IMR-90 (cell line): ENCODE measurements at regions not wholly inside any gene's neighbourhood (a gene's known extent, or its start where the extent isn't known, plus 50 kb on each side); places are given as distances from the start of the nearest gene placed in this dataset.
A peak's percentile ranks its signal among the peaks of the same experiment; 100 is the strongest.

Experiments used
- ATAC-seq: fragments of 200-7000 bp; cut with Tn5 transposase; 2 replicates; pipeline ENCODE4 v1.9.1; 2020; ENCODE audit warnings: low read depth, mild to moderate bottlenecking, moderate library complexity
- BruUV-seq: library from RNA; stranded (reverse); fragments of 400-500 nt; replicated peaks from 2 replicates; lab custom pipeline; 2021; lab: Mats Ljungman, UMichigan
- CTCF ChIA-PET: fragments of 300-600 bp; formaldehyde crosslinking; extraction: SDS; loops from one replicate; lab custom pipeline; 2021; ENCODE audit warnings: antibody characterized with exemption; lab: Yijun Ruan, JAX
- POLR2A ChIA-PET: fragments of 300-600 bp; sonication (Branson Sonifier 250); formaldehyde crosslinking; loops from one replicate; lab custom pipeline; 2022; ENCODE audit warnings: antibody characterized with exemption; ENCODE audit not compliant: unreplicated experiment; lab: Charles Lee
- DNase-seq: peaks from one replicate; pipeline ENCODE4 v3.0.0; 2013
- H2AFZ ChIP-seq: replicated peaks from 2 replicates; pipeline ENCODE3; 2013; ENCODE audit warnings: low read length, mild to moderate bottlenecking; ENCODE audit not compliant: poor library complexity
- H2AK5ac ChIP-seq: 2 replicates; pipeline ENCODE4 v1.6.1; 2013; ENCODE audit warnings: low read depth, low read length, inconsistent platforms
- H2AK9ac ChIP-seq: replicated peaks from 2 replicates; pipeline ENCODE3; 2013; ENCODE audit warnings: mild to moderate bottlenecking, low read depth, low read length, moderate library complexity; ENCODE audit not compliant: poor library complexity
- H2BK120ac ChIP-seq: 2 replicates; pipeline ENCODE4 v1.6.1; 2013; ENCODE audit warnings: low read depth, low read length, inconsistent platforms
- H2BK15ac ChIP-seq: 3 replicates; pipeline ENCODE4 v1.6.1; 2013; ENCODE audit warnings: low read depth, low read length, inconsistent platforms
- H2BK20ac ChIP-seq: 2 replicates; pipeline ENCODE4 v1.6.1; 2013; ENCODE audit warnings: low read depth, mild to moderate bottlenecking, inconsistent platforms, low read length, moderate library complexity
- H2BK5ac ChIP-seq: 2 replicates; pipeline ENCODE4 v1.6.1; 2013; ENCODE audit warnings: mild to moderate bottlenecking, low read depth, low read length, inconsistent platforms; ENCODE audit not compliant: poor library complexity, severe bottlenecking
- H3K14ac ChIP-seq: replicated peaks from 2 replicates; pipeline ENCODE4 v1.6.1; 2013; ENCODE audit warnings: low read depth, low read length, inconsistent platforms
- H3K18ac ChIP-seq: 2 replicates; pipeline ENCODE4 v1.6.1; 2013; ENCODE audit warnings: low read depth, low read length, control low read depth
- H3K23ac ChIP-seq: 2 replicates; pipeline ENCODE4 v1.6.1; 2013; ENCODE audit warnings: low read depth, low read length, inconsistent platforms
- H3K27ac ChIP-seq: 2 replicates; pipeline ENCODE4 v1.5.1; 2013; ENCODE audit warnings: mild to moderate bottlenecking, control low read depth, low read length; ENCODE audit not compliant: insufficient read depth
- H3K27me3 ChIP-seq: 2 replicates; pipeline ENCODE4 v1.6.1; 2013; ENCODE audit warnings: low read length; ENCODE audit not compliant: control insufficient read depth, insufficient read depth
- H3K36me3 ChIP-seq: 2 replicates; pipeline ENCODE4 v1.6.1; 2013; ENCODE audit warnings: low read length, mixed read lengths; ENCODE audit not compliant: control insufficient read depth, insufficient read depth
- H3K4ac ChIP-seq: 2 replicates; pipeline ENCODE4 v1.6.1; 2013; ENCODE audit warnings: low read depth, low read length, inconsistent platforms
- H3K4me1 ChIP-seq: 2 replicates; pipeline ENCODE4 v1.6.1; 2013; ENCODE audit warnings: low read length, mixed read lengths; ENCODE audit not compliant: control insufficient read depth, insufficient read depth
- H3K4me2 ChIP-seq: 2 replicates; pipeline ENCODE4 v1.6.1; 2013; ENCODE audit warnings: low read depth, mild to moderate bottlenecking, control low read depth, low read length, moderate library complexity
- H3K4me3 ChIP-seq: 2 replicates; pipeline ENCODE4 v1.5.1; 2013; ENCODE audit warnings: low read depth, mild to moderate bottlenecking, control low read depth, low read length, moderate library complexity; ENCODE audit not compliant: insufficient read depth
- H3K56ac ChIP-seq: 2 replicates; pipeline ENCODE4 v1.6.1; 2013; ENCODE audit warnings: low read length, inconsistent platforms; ENCODE audit not compliant: insufficient read depth; ENCODE audit errors: extremely low read depth
- H3K79me1 ChIP-seq, 2 experiments: 2 replicates each; pipeline ENCODE4 v1.6.1; 2013; ENCODE audit warnings: low read length in 2 of 2, inconsistent platforms in 1 of 2, low read depth in 1 of 2
- H3K9ac ChIP-seq: 2 replicates; pipeline ENCODE4 v1.6.1; 2013; ENCODE audit warnings: low read depth, low read length, control low read depth
- H3K9me1 ChIP-seq: 2 replicates; pipeline ENCODE4 v1.6.1; 2013; ENCODE audit warnings: low read length, inconsistent platforms; ENCODE audit not compliant: insufficient read depth
- H3K9me3 ChIP-seq: 2 replicates; pipeline ENCODE4 v1.6.1; 2013; ENCODE audit warnings: low read length; ENCODE audit not compliant: control insufficient read depth, insufficient read depth
- H4K20me1 ChIP-seq: 2 replicates; pipeline ENCODE4 v1.6.1; 2013; ENCODE audit warnings: low read length, inconsistent platforms; ENCODE audit not compliant: insufficient read depth
- H4K5ac ChIP-seq: 2 replicates; pipeline ENCODE4 v1.6.1; 2013; ENCODE audit warnings: mild to moderate bottlenecking, low read depth, low read length, control low read depth
- H4K8ac ChIP-seq, 2 experiments: 2 replicates each; pipeline ENCODE4 v1.6.1; 2013; ENCODE audit warnings: low read depth in 2 of 2, low read length in 2 of 2, control low read depth in 1 of 2, inconsistent platforms in 1 of 2
- H4K91ac ChIP-seq: 2 replicates; pipeline ENCODE4 v1.6.1; 2013; ENCODE audit warnings: low read depth, low read length, inconsistent platforms; ENCODE audit not compliant: insufficient read depth
- BHLHE40 ChIP-seq: fragments of 150-350 bp; IDR thresholded peaks from 2 replicates; pipeline ENCODE4 v1.6.1; 2016; ENCODE audit warnings: mild to moderate bottlenecking, low read depth, low read length
- CEBPB ChIP-seq: IDR thresholded peaks from 2 replicates; pipeline ENCODE4 v1.6.1; 2012; ENCODE audit warnings: low read depth, low read length, improper control_type of control experiment
- CHD1 ChIP-seq: IDR thresholded peaks from 2 replicates; pipeline ENCODE4 v1.6.1; 2012; ENCODE audit warnings: low read depth, low read length, improper control_type of control experiment
- CTCF ChIP-seq: conservative IDR thresholded peaks from 2 replicates; pipeline ENCODE4 v1.5.1; 2012; ENCODE audit warnings: mild to moderate bottlenecking, low read depth, low read length, improper control_type of control experiment
- ELK1 ChIP-seq: fragments of 150-350 bp; IDR thresholded peaks from 2 replicates; pipeline ENCODE4 v1.6.1; 2016; ENCODE audit warnings: low read depth, mild to moderate bottlenecking, low read length, moderate library complexity, borderline replicate concordance
- FOS ChIP-seq: fragments of 150-350 bp; IDR thresholded peaks from 2 replicates; pipeline ENCODE4 v1.6.1; 2016; ENCODE audit warnings: low read depth, low read length
- MAFK ChIP-seq: IDR thresholded peaks from 2 replicates; pipeline ENCODE4 v1.6.1; 2012; ENCODE audit warnings: low read depth, low read length, improper control_type of control experiment
- MAZ ChIP-seq: IDR thresholded peaks from 2 replicates; pipeline ENCODE4 v1.6.1; 2012; ENCODE audit warnings: low read depth, mild to moderate bottlenecking, low read length, improper control_type of control experiment, moderate library complexity, borderline replicate concordance
- MXI1 ChIP-seq: IDR thresholded peaks from 2 replicates; pipeline ENCODE4 v1.6.1; 2012; ENCODE audit warnings: low read depth, mild to moderate bottlenecking, low read length, moderate library complexity, borderline replicate concordance
- NFE2L2 ChIP-seq: fragments of 150-350 bp; IDR thresholded peaks from 2 replicates; pipeline ENCODE4 v1.6.1; 2016; ENCODE audit warnings: low read depth, mild to moderate bottlenecking, low read length
- POLR2A ChIP-seq: IDR thresholded peaks from 2 replicates; pipeline ENCODE4 v1.6.1; 2012; ENCODE audit warnings: mild to moderate bottlenecking, low read depth, low read length
- RAD21 ChIP-seq: IDR thresholded peaks from 2 replicates; pipeline ENCODE4 v1.6.1; 2012; ENCODE audit warnings: low read length, improper control_type of control experiment
- RCOR1 ChIP-seq: IDR thresholded peaks from 2 replicates; pipeline ENCODE4 v1.6.1; 2012; ENCODE audit warnings: mild to moderate bottlenecking, low read length, improper control_type of control experiment; ENCODE audit not compliant: insufficient replicate concordance
- RFX5 ChIP-seq: IDR thresholded peaks from 2 replicates; pipeline ENCODE4 v1.8.0; 2012; ENCODE audit warnings: low read depth, mild to moderate bottlenecking, low read length, moderate library complexity
- dilution Hi-C: fragments of 300-500 bp; cut with HindIII; formaldehyde crosslinking; loops from one replicate; pipeline ENCODE4 v1.14.3; 2018; ENCODE audit warnings: low sequenced_read_pairs; ENCODE audit not compliant: unreplicated experiment
- in situ Hi-C: fragments of 300-500 bp; cut with MboI; formaldehyde crosslinking; loops from 3 replicates; pipeline ENCODE4 v1.14.3; 2019; ENCODE audit warnings: low sequenced_read_pairs, inconsistent platforms, mixed read lengths
- intact Hi-C: fragments of 100-400 bp; cut with micrococcal nuclease; formaldehyde crosslinking; loops from 2 replicates; pipeline ENCODE4 v1.10.0; 2022
- TF ChIP-seq, protein P1 (sequence below): fragments of 150-350 bp; IDR thresholded peaks from 2 replicates; pipeline ENCODE4 v1.6.1; 2017; ENCODE audit warnings: mild to moderate bottlenecking, antibody characterized with exemption, low read length, low read depth

- no peaks in the 10 kb centered on the region for H3K9me3 ChIP-seq
- H3K9me1 ChIP-seq: peaks cover 3% of the 10 kb centered on the region; the same call in 1 of the 2 replicates
- H4K20me1 ChIP-seq: no peaks in the 10 kb centered on the region
- H3K4me1 ChIP-seq: peaks cover 5% of the 10 kb centered on the region
- H2BK20ac ChIP-seq: peak overlapping the region; percentile 98
- H3K56ac ChIP-seq: no peak overlapping the region
- no peaks in the 10 kb centered on the region for H3K79me1 ChIP-seq
- peak overlapping the region; percentile 90; the same call in 1 of the 2 replicates for H3K4ac ChIP-seq
- no peak overlapping the region for H3K9ac ChIP-seq
- peak overlapping the region; percentile 85; the same call in 1 of the 2 replicates for H3K18ac ChIP-seq
- H2BK15ac ChIP-seq: peak overlapping the region; percentile 90; the same call in 1 of the 3 replicates
- H2AK5ac ChIP-seq: no peak overlapping the region; the same call in 1 of the 2 replicates
- peak overlapping the region; percentile 60; the same call in 1 of the 2 replicates for H4K5ac ChIP-seq
- no peak overlapping the region for H2AFZ ChIP-seq
- CTCF ChIA-PET: interaction anchor here (0.6 to 1.0 kb wide), 3 partner anchors 43 to 311 kb away, joined by 3 to 4 read pairs (median 4); no protein-coding TSS in a partner anchor
- no TSS peak for BruUV-seq
- H3K14ac ChIP-seq: no peak overlapping the region; the same call in none of the 2 replicates
- no peak overlapping the region for H3K23ac ChIP-seq
- no peak for DNase-seq
- H3K27ac ChIP-seq: no peak overlapping the region
- dilution Hi-C loops (no loop called here), intact Hi-C loops (no loop called here), in situ Hi-C loops (no loop called here)
- H2BK5ac ChIP-seq: peak overlapping the region; percentile 89
- no peak for TF ChIP-seq RAD21
- no peak for TF ChIP-seq CEBPB
- no peak for TF ChIP-seq BHLHE40
- TF ChIP-seq CHD1: no peak
- TF ChIP-seq MXI1: no peak
- TF ChIP-seq CTCF: no peak
- TF ChIP-seq FOS: no peak
- TF ChIP-seq NFE2L2: no peak
- TF ChIP-seq ELK1: no peak
- TF ChIP-seq, protein P1, sequence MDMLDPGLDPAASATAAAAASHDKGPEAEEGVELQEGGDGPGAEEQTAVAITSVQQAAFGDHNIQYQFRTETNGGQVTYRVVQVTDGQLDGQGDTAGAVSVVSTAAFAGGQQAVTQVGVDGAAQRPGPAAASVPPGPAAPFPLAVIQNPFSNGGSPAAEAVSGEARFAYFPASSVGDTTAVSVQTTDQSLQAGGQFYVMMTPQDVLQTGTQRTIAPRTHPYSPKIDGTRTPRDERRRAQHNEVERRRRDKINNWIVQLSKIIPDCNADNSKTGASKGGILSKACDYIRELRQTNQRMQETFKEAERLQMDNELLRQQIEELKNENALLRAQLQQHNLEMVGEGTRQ: no peak
- no peak for TF ChIP-seq POLR2A
- no peak for TF ChIP-seq MAFK
- TF ChIP-seq MAZ: no peak
- no peak for TF ChIP-seq RFX5
- TF ChIP-seq RCOR1: no peak
- H4K91ac ChIP-seq: no peak overlapping the region
- H4K8ac ChIP-seq: peak overlapping the region; percentile 78 to 91; a peak in 2 of 4 replicates
- POLR2A ChIA-PET: no interaction called here
- H3K4me2 ChIP-seq: no peak overlapping the region
- peak overlapping the region; percentile 95; the same call in 1 of the 2 replicates for H2BK120ac ChIP-seq
- no peak overlapping the region for H2AK9ac ChIP-seq
- H3K36me3 ChIP-seq: no peaks in the 10 kb centered on the region
- no peak for ATAC-seq
- no peaks in the 10 kb centered on the region for H3K27me3 ChIP-seq
- no peak overlapping the region for H3K4me3 ChIP-seq
These were observed 611.7 kb downstream of the UTRN start for GRCh38 chr6:144896871-144897270.
